Fibroblast of pulmonary artery (primary cell): ENCODE measurements at regions not wholly inside any gene's neighbourhood (a gene's known extent, or its start where the extent isn't known, plus 50 kb on each side); places are given as distances from the start of the nearest gene placed in this dataset.

Source experiments
- DNase-seq: peaks from one replicate; pipeline ENCODE4 v3.0.0-alpha.2; 2010; ENCODE audit warnings: low read depth
- H3K4me3 ChIP-seq: replicated peaks from 2 replicates; pipeline ENCODE4 v1.5.1; 2011; ENCODE audit warnings: low read depth, mild to moderate bottlenecking, control low read depth, low read length, moderate library complexity
- TF ChIP-seq, protein P1 (sequence below): IDR thresholded peaks from 2 replicates; pipeline ENCODE4 v1.5.1; 2011; ENCODE audit warnings: mild to moderate bottlenecking, control low read depth, low read length, inconsistent platforms; ENCODE audit errors: missing control alignments

DNA sequence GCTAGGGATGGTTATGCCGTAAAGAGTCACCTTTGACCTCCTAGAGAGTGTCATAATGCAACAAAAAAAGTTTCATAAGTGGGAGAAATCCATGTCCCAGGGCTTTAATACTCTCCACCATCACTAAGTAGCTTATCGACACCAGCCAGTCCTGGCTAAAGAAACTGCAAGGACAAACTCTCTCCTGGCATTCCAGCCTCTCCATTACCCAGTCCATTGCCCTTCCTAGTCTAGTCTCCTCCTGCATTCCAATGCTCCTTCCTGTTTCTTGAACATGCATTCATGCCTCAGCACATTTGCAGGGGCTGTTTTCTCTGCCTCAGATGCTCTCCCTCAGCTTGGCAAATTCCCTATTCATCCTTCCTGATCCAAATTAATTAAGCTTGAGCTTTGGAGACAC is 364.1 kb downstream of the BRINP1 start:
- no peak for DNase-seq

DNA sequence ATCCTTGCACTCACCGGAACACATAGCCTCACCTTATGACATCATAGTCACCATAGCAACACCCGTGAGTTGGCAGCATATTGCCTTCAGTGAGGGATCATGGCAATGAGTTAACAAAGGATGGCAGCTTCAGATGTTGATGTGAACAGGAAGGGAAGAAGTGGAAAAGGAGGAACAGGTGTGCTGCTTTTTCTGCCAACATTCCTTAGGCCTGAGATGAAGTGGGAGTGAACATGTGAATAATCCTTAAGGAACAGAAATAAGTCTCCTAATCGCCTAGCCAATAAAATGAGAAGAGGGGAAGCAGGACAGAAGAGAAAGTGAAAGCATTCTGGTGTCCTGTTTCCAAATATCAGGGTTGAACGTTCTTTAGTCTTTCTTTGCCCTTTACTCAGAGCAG is 360.0 kb downstream of the BRINP1 start:
- H3K4me3 ChIP-seq: no peak overlapping the region
- TF ChIP-seq, protein P1, sequence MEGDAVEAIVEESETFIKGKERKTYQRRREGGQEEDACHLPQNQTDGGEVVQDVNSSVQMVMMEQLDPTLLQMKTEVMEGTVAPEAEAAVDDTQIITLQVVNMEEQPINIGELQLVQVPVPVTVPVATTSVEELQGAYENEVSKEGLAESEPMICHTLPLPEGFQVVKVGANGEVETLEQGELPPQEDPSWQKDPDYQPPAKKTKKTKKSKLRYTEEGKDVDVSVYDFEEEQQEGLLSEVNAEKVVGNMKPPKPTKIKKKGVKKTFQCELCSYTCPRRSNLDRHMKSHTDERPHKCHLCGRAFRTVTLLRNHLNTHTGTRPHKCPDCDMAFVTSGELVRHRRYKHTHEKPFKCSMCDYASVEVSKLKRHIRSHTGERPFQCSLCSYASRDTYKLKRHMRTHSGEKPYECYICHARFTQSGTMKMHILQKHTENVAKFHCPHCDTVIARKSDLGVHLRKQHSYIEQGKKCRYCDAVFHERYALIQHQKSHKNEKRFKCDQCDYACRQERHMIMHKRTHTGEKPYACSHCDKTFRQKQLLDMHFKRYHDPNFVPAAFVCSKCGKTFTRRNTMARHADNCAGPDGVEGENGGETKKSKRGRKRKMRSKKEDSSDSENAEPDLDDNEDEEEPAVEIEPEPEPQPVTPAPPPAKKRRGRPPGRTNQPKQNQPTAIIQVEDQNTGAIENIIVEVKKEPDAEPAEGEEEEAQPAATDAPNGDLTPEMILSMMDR: no peak
- no peak for DNase-seq

More for the DNA sequence above, 364.1 kb downstream of the BRINP1 start:
- TF ChIP-seq, protein P1: no peak
- no peak overlapping the region for H3K4me3 ChIP-seq

DNA sequence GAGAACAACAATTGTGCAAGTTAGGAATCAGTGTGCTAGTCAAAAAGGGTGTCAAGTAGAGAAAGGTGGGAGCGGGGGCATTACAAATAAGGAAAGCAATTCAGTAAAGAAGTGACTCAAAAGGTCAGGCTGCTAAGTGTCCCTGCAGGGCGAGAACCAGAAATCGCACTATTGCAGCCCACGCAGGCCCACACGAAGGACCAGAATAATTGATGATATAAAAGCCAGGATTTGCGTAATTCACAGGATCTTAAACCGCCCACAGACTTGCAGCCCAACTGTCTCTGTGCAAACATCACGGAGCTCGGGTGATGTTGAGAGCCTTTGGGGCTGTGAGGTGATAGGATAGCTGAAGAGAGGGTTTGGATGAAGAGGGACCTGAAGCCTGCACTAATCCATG is 349.0 kb downstream of the BRINP1 start:
- TF ChIP-seq, protein P1: no peak
- DNase-seq: no peak
- no peak overlapping the region for H3K4me3 ChIP-seq

DNA sequence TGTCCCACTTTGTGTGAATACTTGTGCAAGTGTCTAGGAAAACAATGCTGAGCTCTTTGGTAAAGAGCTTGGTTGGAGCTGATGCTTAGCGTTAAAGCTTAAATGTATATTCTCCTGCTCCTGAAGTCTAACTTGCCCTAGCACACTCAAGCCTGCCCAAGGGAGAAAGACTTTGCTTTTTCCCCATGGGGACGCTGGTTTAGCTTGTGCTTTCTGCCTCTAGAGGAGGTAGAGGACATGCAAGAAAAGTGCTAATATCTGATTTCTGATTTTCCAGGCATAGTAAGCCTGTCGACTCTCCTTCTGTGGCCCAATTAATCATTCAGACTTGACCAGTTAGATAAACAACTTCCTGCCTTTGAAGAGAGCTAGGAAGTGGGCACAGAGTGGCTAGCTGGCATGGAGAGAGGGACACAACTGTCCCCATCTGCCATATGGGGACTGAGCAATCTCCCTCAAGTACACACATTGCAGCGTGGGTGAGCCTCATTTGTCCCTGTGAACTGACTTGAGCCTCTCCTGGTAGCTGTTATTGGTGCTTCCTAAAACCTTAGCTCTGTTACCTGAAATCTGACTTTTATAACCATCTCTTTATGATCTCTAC is 348.4 kb downstream of the BRINP1 start:
- TF ChIP-seq, protein P1: no peak
- no peak overlapping the region for H3K4me3 ChIP-seq
- no peak for DNase-seq

DNA sequence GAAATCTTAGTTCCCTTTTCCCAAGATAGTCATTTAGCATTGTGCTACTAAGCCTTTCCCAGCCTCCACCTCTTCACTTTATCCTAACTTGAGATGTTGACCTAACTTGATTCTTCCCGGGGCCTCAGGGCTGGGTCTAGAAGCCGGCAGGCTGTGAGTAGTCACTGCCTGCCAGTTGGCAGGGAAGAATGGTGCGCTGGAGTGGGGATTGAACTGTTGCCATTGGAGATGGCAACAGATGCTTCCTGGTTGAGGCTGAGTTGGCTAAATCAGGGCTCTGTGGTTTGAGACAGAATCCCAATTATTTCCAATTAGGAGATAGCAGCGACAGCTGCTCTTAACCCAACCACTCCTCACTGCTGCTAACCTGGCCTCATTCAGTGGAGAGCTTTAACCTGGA is 343.1 kb downstream of the BRINP1 start:
- DNase-seq: no peak
- TF ChIP-seq, protein P1: no peak
- H3K4me3 ChIP-seq: no peak overlapping the region

DNA sequence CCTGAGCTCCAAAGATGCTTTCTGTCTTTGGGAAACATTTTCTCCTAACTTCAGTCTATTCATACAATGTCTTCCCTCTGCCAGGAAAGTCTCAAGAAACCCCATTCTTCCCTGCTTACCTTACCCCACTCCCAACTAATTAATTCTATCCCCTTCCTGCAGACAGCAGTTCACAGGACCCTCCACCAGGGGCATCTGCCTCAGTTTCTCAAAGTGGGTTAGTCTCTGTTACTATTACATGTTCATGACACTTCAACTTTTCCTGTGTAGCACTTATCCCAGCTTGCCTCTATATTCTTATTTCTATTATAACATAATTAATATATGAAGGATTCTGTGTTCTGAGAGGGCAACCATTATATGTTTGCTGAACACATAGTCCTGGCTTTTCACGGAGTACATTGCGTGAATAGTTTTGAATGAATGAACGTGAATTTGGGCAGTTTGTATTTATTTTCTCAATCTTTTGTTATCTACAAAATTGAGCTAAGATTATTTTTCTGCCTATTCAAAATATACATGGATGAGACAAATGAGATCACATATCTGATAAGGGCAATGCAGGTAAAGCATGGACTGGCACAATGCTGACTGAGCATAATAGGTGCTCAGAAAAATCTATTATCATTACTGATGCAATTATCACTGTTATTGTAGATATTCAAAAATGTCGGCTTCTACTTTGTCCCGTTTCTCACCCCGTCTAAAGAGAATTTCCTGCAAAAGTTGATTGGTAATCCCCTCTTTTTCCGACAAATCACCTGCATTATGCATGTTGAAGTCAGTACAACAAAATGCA is 341.1 kb downstream of the BRINP1 start:
- TF ChIP-seq, protein P1: no peak
- DNase-seq: no peak
- H3K4me3 ChIP-seq: no peak overlapping the region

DNA sequence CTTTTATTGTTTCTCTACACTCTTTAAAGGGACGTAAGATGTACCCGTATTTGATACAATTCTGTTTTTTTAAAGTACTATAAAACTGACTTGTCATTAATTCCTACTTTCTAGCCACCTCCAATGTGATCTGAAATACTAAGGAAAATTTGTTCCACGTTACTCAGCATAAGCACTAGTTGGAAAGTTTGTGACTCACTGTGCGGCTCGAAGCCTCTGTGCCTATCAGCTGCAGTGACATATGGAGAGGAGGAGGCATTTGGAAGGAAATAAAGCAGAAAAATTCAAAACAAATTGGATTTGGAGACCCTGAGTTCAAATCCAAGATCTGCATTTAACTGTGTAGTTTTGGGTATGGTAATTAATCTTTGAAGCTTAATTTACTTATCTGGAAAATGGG is 339.3 kb downstream of the BRINP1 start:
- H3K4me3 ChIP-seq: no peak overlapping the region
- DNase-seq: no peak
- TF ChIP-seq, protein P1: no peak
